B cell (primary cell): ENCODE measurements at regions not wholly inside any gene's neighbourhood (a gene's known extent, or its start where the extent isn't known, plus 50 kb on each side); places are given as distances from the start of the nearest gene placed in this dataset.

Source experiments
- ATAC-seq: fragments of 200-7000 bp; cut with Tn5 transposase; one replicate; pipeline ENCODE4 v1.10.0; 2021; ENCODE audit warnings: low read depth, mild to moderate bottlenecking, moderate number of reproducible peaks, moderate library complexity
- CTCF ChIA-PET: fragments of 350-600 bp; sonication (Branson Sonifier 250); formaldehyde crosslinking; loops from one replicate; lab custom pipeline; 2021; ENCODE audit warnings: antibody characterized with exemption, inconsistent platforms; lab: Charles Lee
- POLR2A ChIA-PET: fragments of 350-600 bp; sonication (Branson Sonifier 250); formaldehyde crosslinking; loops from one replicate; lab custom pipeline; 2021; ENCODE audit warnings: antibody characterized with exemption; lab: Charles Lee
- DNase-seq: peaks from one replicate; pipeline ENCODE4 v3.0.0; 2013
- H2AFZ ChIP-seq: 2 replicates; pipeline ENCODE4 v1.6.1; 2012; ENCODE audit warnings: mild to moderate bottlenecking, low read depth, low read length; ENCODE audit not compliant: insufficient read depth, poor library complexity, severe bottlenecking
- H3K27ac ChIP-seq, 2 donors: 1 replicate in 1 of 2; 2 replicates in 1 of 2; pipeline ENCODE4 v1.5.1; 2012 to 2013; ENCODE audit warnings: low read length in 2 of 2, mild to moderate bottlenecking in 2 of 2, moderate library complexity in 1 of 2
- H3K27me3 ChIP-seq, 4 experiments: fragments of 200-600 bp in 1 of 4; sonication (generic) in 1 of 4; replicated peaks in 1 of 4; 1 replicate in 2 of 4; 2 replicates in 2 of 4; pipeline versions ENCODE4 v1.6.1 to v1.7.0; 2013 to 2016; ENCODE audit warnings: low read length in 3 of 4, mild to moderate bottlenecking in 2 of 4, mixed read lengths in 1 of 4, moderate library complexity in 1 of 4; ENCODE audit not compliant: insufficient read depth in 4 of 4, control insufficient read depth in 3 of 4; ENCODE audit errors: control extremely low read depth in 1 of 4
- H3K36me3 ChIP-seq, 2 experiments: replicated peaks in 1 of 2; 1 replicate in 1 of 2; 2 replicates in 1 of 2; pipeline versions ENCODE4 v1.6.1 to v1.7.1; 2013; ENCODE audit warnings: low read length in 1 of 2; ENCODE audit not compliant: insufficient read depth in 2 of 2, control insufficient read depth in 1 of 2; ENCODE audit errors: control extremely low read depth in 1 of 2, extremely low read depth in 1 of 2
- H3K4me1 ChIP-seq, 2 donors: fragments of 200-600 bp in 1 of 2; sonication (generic) in 1 of 2; 1 replicate in 1 of 2; 2 replicates in 1 of 2; pipeline versions ENCODE4 v1.5.1 to v1.6.1; 2013 to 2017; ENCODE audit warnings: low read length in 2 of 2; ENCODE audit not compliant: control insufficient read depth in 2 of 2, insufficient read depth in 2 of 2
- H3K4me2 ChIP-seq: replicated peaks from 2 replicates; pipeline ENCODE3; 2012; ENCODE audit warnings: mild to moderate bottlenecking, low read depth, low read length; ENCODE audit not compliant: poor library complexity, severe bottlenecking
- H3K4me3 ChIP-seq, 5 experiments: fragments of 200-600 bp in 1 of 5; sonication (generic) in 1 of 5; 1 replicate in 3 of 5; 2 replicates in 2 of 5; pipeline versions ENCODE4 v1.5.1 to v1.7.0; 2011 to 2016; ENCODE audit warnings: low read length in 4 of 5, mild to moderate bottlenecking in 4 of 5, low read depth in 2 of 5, control low read depth in 1 of 5, moderate library complexity in 1 of 5; ENCODE audit not compliant: insufficient read depth in 1 of 5; ENCODE audit errors: control extremely low read depth in 1 of 5, extremely low read depth in 1 of 5
- H3K79me2 ChIP-seq: fragments of 200-600 bp; sonication (generic); one replicate; pipeline ENCODE4 v1.6.0; 2016; ENCODE audit warnings: low read length; ENCODE audit not compliant: control insufficient read depth, insufficient read depth
- H3K9ac ChIP-seq: fragments of 200-600 bp; sonication (generic); 2 replicates; pipeline ENCODE4 v1.6.1; 2017; ENCODE audit warnings: mild to moderate bottlenecking, low read length, moderate library complexity
- H3K9me3 ChIP-seq, 3 donors: one replicate each; pipeline versions ENCODE4 v1.6.1 to v1.7.1; 2013; ENCODE audit warnings: low read length in 2 of 3; ENCODE audit not compliant: control insufficient read depth in 2 of 3, insufficient read depth in 1 of 3; ENCODE audit errors: control extremely low read depth in 1 of 3
- H4K20me1 ChIP-seq: 2 replicates; pipeline ENCODE4 v1.6.0; 2012; ENCODE audit warnings: mild to moderate bottlenecking, low read length; ENCODE audit not compliant: insufficient read depth, control insufficient read depth, poor library complexity, severe bottlenecking
- H3K27ac Mint-ChIP-seq: one replicate; pipeline ENCODE4 v1.8.0; 2021; ENCODE audit warnings: mixed read lengths
- H3K27me3 Mint-ChIP-seq: one replicate; pipeline ENCODE4 v1.8.0; 2021; ENCODE audit warnings: mixed read lengths
- H3K4me1 Mint-ChIP-seq: one replicate; pipeline ENCODE4 v1.8.0; 2021; ENCODE audit warnings: mixed read lengths
- H3K4me3 Mint-ChIP-seq: one replicate; pipeline ENCODE4 v1.8.0; 2021; ENCODE audit warnings: mixed read lengths
- H3K9me3 Mint-ChIP-seq: one replicate; pipeline ENCODE4 v1.8.0; 2022; ENCODE audit warnings: mixed read lengths; ENCODE audit not compliant: insufficient read depth
- EZH2 ChIP-seq: IDR thresholded peaks from 2 replicates; pipeline ENCODE4 v1.6.1; 2012; ENCODE audit warnings: borderline replicate concordance, low read depth, mild to moderate bottlenecking, moderate library complexity, low read length; ENCODE audit not compliant: insufficient read depth, poor library complexity, severe bottlenecking
- WGBS: methylation state at CpG from one replicate; pipeline ENCODE4 v1.1.5; 2013; ENCODE audit warnings: missing lambda C conversion rate; ENCODE audit not compliant: insufficient coverage; 5-methylcytosine and 5-hydroxymethylcytosine counted together
- intact Hi-C: fragments of 100-400 bp; cut with micrococcal nuclease; formaldehyde crosslinking; loops from one replicate; pipeline ENCODE4 v1.10.0; 2022
- TF ChIP-seq, protein P1 (sequence below): fragments of 200-600 bp; IDR thresholded peaks from one replicate; pipeline ENCODE4 v1.8.0; 2022; ENCODE audit warnings: antibody characterized with exemption, mild to moderate bottlenecking

DNA sequence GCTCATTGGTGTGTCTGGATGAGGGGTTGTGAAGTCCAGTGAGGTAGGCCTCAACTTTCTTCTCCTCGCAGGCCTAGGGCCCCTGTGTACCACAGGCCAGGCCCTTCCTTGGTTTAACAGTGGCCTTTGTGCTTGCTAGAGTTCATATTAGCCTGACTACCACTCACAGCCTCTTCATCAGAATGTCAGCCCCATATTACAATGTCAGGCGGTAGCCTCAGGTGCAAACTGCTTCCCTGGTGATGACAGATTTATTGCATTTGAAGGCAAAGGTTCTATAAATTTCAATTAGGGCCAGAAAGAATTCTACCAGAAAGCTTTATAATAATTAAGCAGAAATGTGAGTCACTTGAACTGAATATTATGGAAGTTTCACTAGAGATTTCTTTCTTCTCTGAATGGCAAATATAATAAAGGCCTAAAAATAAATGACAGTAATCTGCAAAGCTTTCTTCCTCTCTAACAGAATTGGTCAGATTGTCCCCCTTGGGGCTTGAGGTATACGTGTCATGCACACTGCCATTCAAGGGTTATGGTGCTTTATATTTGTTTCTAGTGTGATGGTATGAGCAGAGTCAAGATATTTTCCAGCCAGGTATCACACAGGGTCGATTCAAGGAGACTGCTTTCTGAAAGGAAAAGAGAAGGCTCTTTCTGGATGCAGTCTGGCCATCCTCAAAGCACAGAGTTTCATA lies 210.3 kb downstream of the CWF19L2 start:
- H2AFZ ChIP-seq: no peak overlapping the region
- no peaks in the 10 kb centered on the region for H3K9me3 Mint-ChIP-seq

GRCh38 chr11:107243929-107244328 lies 213.7 kb downstream of the CWF19L2 start:
- Histone ChIP-seq H3K27ac (no peak overlapping the region), H3K4me2 (no peak overlapping the region), H4K20me1 (no peaks in the 10 kb centered on the region), H3K4me1 (no peaks in the 10 kb centered on the region), H3K9ac (no peak overlapping the region), H3K79me2 (no peaks in the 10 kb centered on the region), H3K27me3 (no peaks in the 10 kb centered on the region), H3K36me3 (no peaks in the 10 kb centered on the region), H3K9me3 (no peaks in the 10 kb centered on the region), H2AFZ (no peak overlapping the region), H3K4me3 (no peak overlapping the region)
- TF ChIP-seq EZH2: no peak
- TF ChIP-seq, protein P1, sequence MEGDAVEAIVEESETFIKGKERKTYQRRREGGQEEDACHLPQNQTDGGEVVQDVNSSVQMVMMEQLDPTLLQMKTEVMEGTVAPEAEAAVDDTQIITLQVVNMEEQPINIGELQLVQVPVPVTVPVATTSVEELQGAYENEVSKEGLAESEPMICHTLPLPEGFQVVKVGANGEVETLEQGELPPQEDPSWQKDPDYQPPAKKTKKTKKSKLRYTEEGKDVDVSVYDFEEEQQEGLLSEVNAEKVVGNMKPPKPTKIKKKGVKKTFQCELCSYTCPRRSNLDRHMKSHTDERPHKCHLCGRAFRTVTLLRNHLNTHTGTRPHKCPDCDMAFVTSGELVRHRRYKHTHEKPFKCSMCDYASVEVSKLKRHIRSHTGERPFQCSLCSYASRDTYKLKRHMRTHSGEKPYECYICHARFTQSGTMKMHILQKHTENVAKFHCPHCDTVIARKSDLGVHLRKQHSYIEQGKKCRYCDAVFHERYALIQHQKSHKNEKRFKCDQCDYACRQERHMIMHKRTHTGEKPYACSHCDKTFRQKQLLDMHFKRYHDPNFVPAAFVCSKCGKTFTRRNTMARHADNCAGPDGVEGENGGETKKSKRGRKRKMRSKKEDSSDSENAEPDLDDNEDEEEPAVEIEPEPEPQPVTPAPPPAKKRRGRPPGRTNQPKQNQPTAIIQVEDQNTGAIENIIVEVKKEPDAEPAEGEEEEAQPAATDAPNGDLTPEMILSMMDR: no peak
- DNase-seq: no peak
- H3K4me3 Mint-ChIP-seq: no peak overlapping the region
- CTCF ChIA-PET: no interaction called here
- ATAC-seq: no peak
- no peaks in the 10 kb centered on the region for H3K9me3 Mint-ChIP-seq
- no CpG with 5 or more reads among the region's 1 CpG for WGBS
- POLR2A ChIA-PET: no interaction called here
- H3K27ac Mint-ChIP-seq: no peak overlapping the region
- intact Hi-C loops: no loop called here
- no peaks in the 10 kb centered on the region for H3K4me1 Mint-ChIP-seq
- H3K27me3 Mint-ChIP-seq: no peaks in the 10 kb centered on the region

More for the DNA sequence above, 210.3 kb downstream of the CWF19L2 start:
- TF ChIP-seq EZH2: no peak
- TF ChIP-seq, protein P1: no peak
- ChIA-PET CTCF (no interaction called here), POLR2A (no interaction called here)
- intact Hi-C loops: no loop called here
- WGBS: 29% methylated on average over 1 of the region's 4 CpGs
- Histone ChIP-seq H3K79me2 (no peaks in the 10 kb centered on the region), H3K4me1 (no peaks in the 10 kb centered on the region), H3K9me3 (no peaks in the 10 kb centered on the region), H3K27ac (no peak overlapping the region), H3K27me3 (no peaks in the 10 kb centered on the region), H3K4me3 (no peak overlapping the region), H4K20me1 (no peaks in the 10 kb centered on the region), H3K9ac (no peak overlapping the region), H3K36me3 (no peaks in the 10 kb centered on the region), H3K4me2 (no peak overlapping the region)
- Mint-ChIP-seq H3K27ac (no peak overlapping the region), H3K4me1 (no peaks in the 10 kb centered on the region), H3K4me3 (no peak overlapping the region), H3K27me3 (no peaks in the 10 kb centered on the region)
- DNase-seq: no peak
- ATAC-seq: no peak
